CD14-positive monocyte (primary cell): ENCODE measurements at regions not wholly inside any gene's neighbourhood (a gene's known extent, or its start where the extent isn't known, plus 50 kb on each side); places are given as distances from the start of the nearest gene placed in this dataset.

Source experiments
- DNase-seq, 3 donors: peaks; one replicate each; pipeline ENCODE4 v3.0.0-alpha.2; 2011 to 2022
- H2AFZ ChIP-seq: 2 replicates; pipeline ENCODE4 v1.6.0; 2012; ENCODE audit warnings: mild to moderate bottlenecking, low read depth, low read length, inconsistent platforms; ENCODE audit not compliant: insufficient read depth, poor library complexity, severe bottlenecking
- H3K27ac ChIP-seq, 2 donors: 1 replicate in 1 of 2; 2 replicates in 1 of 2; pipeline ENCODE4 v1.5.1; 2012 to 2013; ENCODE audit warnings: low read length in 2 of 2, control low read depth in 1 of 2, inconsistent platforms in 1 of 2, low read depth in 1 of 2, mild to moderate bottlenecking in 1 of 2
- H3K27me3 ChIP-seq, 2 donors: one replicate each; pipeline versions ENCODE4 v1.6.0 to v1.6.1; 2011 to 2013; ENCODE audit warnings: low read length in 2 of 2; ENCODE audit not compliant: control insufficient read depth in 2 of 2, insufficient read depth in 2 of 2
- H3K36me3 ChIP-seq, 2 donors: replicated peaks in 1 of 2; 1 replicate in 1 of 2; 2 replicates in 1 of 2; pipeline versions ENCODE4 v1.5.1 to v1.6.1; 2012 to 2013; ENCODE audit warnings: low read length in 2 of 2, control low read depth in 1 of 2, inconsistent platforms in 1 of 2, mild to moderate bottlenecking in 1 of 2; ENCODE audit not compliant: insufficient read depth in 2 of 2, control insufficient read depth in 1 of 2
- H3K4me1 ChIP-seq, 2 donors: 1 replicate in 1 of 2; 2 replicates in 1 of 2; pipeline versions ENCODE4 v1.5.1 to v1.6.1; 2012 to 2013; ENCODE audit warnings: low read length in 2 of 2, control low read depth in 1 of 2, inconsistent platforms in 1 of 2, mild to moderate bottlenecking in 1 of 2, moderate library complexity in 1 of 2; ENCODE audit not compliant: insufficient read depth in 2 of 2, control insufficient read depth in 1 of 2
- H3K4me2 ChIP-seq: replicated peaks from 2 replicates; pipeline ENCODE3; 2012; ENCODE audit warnings: low read length, moderate library complexity, mild to moderate bottlenecking; ENCODE audit not compliant: poor library complexity, severe bottlenecking; ENCODE audit errors: extremely low read depth
- H3K4me3 ChIP-seq, 3 experiments: fragments of 200-600 bp in 1 of 3; sonication (generic) in 1 of 3; replicated peaks in 1 of 3; 1 replicate in 2 of 3; 2 replicates in 1 of 3; pipeline ENCODE4 v1.5.1; 2011 to 2013; ENCODE audit warnings: low read length in 3 of 3, mild to moderate bottlenecking in 3 of 3, control low read depth in 2 of 3, low read depth in 2 of 3, inconsistent platforms in 1 of 3, moderate library complexity in 1 of 3
- H3K79me2 ChIP-seq: 2 replicates; pipeline ENCODE4 v1.6.0; 2012; ENCODE audit warnings: mild to moderate bottlenecking, control low read depth, inconsistent platforms, low read length, moderate library complexity; ENCODE audit not compliant: insufficient read depth
- H3K9ac ChIP-seq: 2 replicates; pipeline ENCODE4 v1.6.0; 2017; ENCODE audit warnings: low read length, mild to moderate bottlenecking; ENCODE audit not compliant: insufficient read depth, poor library complexity, severe bottlenecking
- H3K9me3 ChIP-seq, 2 donors: replicated peaks in 1 of 2; 1 replicate in 1 of 2; 2 replicates in 1 of 2; pipeline versions ENCODE4 v1.5.1 to v1.6.1; 2012 to 2013; ENCODE audit warnings: low read length in 2 of 2, control low read depth in 1 of 2; ENCODE audit not compliant: control insufficient read depth in 1 of 2, insufficient read depth in 1 of 2
- H4K20me1 ChIP-seq: 2 replicates; pipeline ENCODE4 v1.6.0; 2012; ENCODE audit warnings: mild to moderate bottlenecking, low read length, control low read depth, moderate library complexity; ENCODE audit not compliant: insufficient read depth
- H3K27ac Mint-ChIP-seq, 7 donors: one replicate each; pipeline ENCODE4 v1.8.0; 2020; ENCODE audit warnings: mild to moderate bottlenecking in 7 of 7, mixed read lengths in 7 of 7, moderate library complexity in 6 of 7, inconsistent platforms in 2 of 7
- H3K27me3 Mint-ChIP-seq, 3 donors: one replicate each; pipeline ENCODE4 v1.8.0; 2021 to 2022; ENCODE audit warnings: low read depth in 3 of 3, mild to moderate bottlenecking in 3 of 3, mixed read lengths in 3 of 3, moderate library complexity in 3 of 3, inconsistent platforms in 1 of 3
- H3K36me3 Mint-ChIP-seq, 2 donors: one replicate each; pipeline ENCODE4 v1.8.0; 2020; ENCODE audit warnings: mixed read lengths in 2 of 2, inconsistent platforms in 1 of 2, mild to moderate bottlenecking in 1 of 2
- H3K4me1 Mint-ChIP-seq: one replicate; pipeline ENCODE4 v1.8.0; 2020; ENCODE audit warnings: mild to moderate bottlenecking, mixed read lengths
- H3K4me3 Mint-ChIP-seq, 2 donors: one replicate each; pipeline ENCODE4 v1.8.0; 2020; ENCODE audit warnings: mild to moderate bottlenecking in 2 of 2, mixed read lengths in 2 of 2, moderate library complexity in 1 of 2
- H3K9me3 Mint-ChIP-seq, 7 donors: one replicate each; pipeline ENCODE4 v1.8.0; 2020 to 2022; ENCODE audit warnings: mixed read lengths in 7 of 7, mild to moderate bottlenecking in 6 of 7, moderate library complexity in 6 of 7, inconsistent platforms in 2 of 7
- WGBS: methylation state at CpG from one replicate; pipeline ENCODE4 v1.1.5; 2013; ENCODE audit warnings: missing lambda C conversion rate; ENCODE audit not compliant: insufficient coverage; 5-methylcytosine and 5-hydroxymethylcytosine counted together
- intact Hi-C, 2 donors: fragments of 100-400 bp; cut with micrococcal nuclease; formaldehyde crosslinking; loops; one replicate each; pipeline versions ENCODE4 v1.15.0 to v1.15.1; 2023
- TF ChIP-seq, protein P1 (sequence below): fragments of 200-600 bp; IDR thresholded peaks from one replicate; pipeline ENCODE4 v1.8.0; 2022; ENCODE audit warnings: antibody characterized with exemption, mild to moderate bottlenecking

GRCh38 chr22:47328550-47329243 is 566.2 kb downstream of the TBC1D22A start:
- Mint-ChIP-seq H3K27me3 (peaks cover 5 to 7% (median 6%) of the 10 kb centered on the region in 3 donors), H3K4me1 (no peaks in the 10 kb centered on the region), H3K9me3 (peaks cover 0 to 24% (median 4%) of the 10 kb centered on the region in 7 donors), H3K4me3 (no peak overlapping the region), H3K36me3 (no peaks in the 10 kb centered on the region), H3K27ac (no peak overlapping the region)
- TF ChIP-seq, protein P1, sequence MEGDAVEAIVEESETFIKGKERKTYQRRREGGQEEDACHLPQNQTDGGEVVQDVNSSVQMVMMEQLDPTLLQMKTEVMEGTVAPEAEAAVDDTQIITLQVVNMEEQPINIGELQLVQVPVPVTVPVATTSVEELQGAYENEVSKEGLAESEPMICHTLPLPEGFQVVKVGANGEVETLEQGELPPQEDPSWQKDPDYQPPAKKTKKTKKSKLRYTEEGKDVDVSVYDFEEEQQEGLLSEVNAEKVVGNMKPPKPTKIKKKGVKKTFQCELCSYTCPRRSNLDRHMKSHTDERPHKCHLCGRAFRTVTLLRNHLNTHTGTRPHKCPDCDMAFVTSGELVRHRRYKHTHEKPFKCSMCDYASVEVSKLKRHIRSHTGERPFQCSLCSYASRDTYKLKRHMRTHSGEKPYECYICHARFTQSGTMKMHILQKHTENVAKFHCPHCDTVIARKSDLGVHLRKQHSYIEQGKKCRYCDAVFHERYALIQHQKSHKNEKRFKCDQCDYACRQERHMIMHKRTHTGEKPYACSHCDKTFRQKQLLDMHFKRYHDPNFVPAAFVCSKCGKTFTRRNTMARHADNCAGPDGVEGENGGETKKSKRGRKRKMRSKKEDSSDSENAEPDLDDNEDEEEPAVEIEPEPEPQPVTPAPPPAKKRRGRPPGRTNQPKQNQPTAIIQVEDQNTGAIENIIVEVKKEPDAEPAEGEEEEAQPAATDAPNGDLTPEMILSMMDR: no peak
- intact Hi-C loops: no loop called here
- Histone ChIP-seq H3K36me3 (no peaks in the 10 kb centered on the region), H3K4me3 (no peak overlapping the region), H2AFZ (no peak overlapping the region), H3K9me3 (peaks cover 0 to 8% of the 10 kb centered on the region in 2 donors), H3K27me3 (no peaks in the 10 kb centered on the region), H4K20me1 (no peaks in the 10 kb centered on the region), H3K79me2 (no peaks in the 10 kb centered on the region), H3K4me2 (no peak overlapping the region), H3K27ac (no peak overlapping the region), H3K4me1 (no peaks in the 10 kb centered on the region), H3K9ac (no peak overlapping the region)
- 61% methylated on average over 10 of the region's 10 CpGs for WGBS
- DNase-seq: no peak

- Mint-ChIP-seq H3K27me3 (peaks cover 5 to 7% (median 6%) of the 10 kb centered on the region in 3 donors), H3K36me3 (no peaks in the 10 kb centered on the region), H3K27ac (no peak overlapping the region), H3K9me3 (peaks cover 0 to 18% (median 2%) of the 10 kb centered on the region in 7 donors), H3K4me3 (no peak overlapping the region), H3K4me1 (no peaks in the 10 kb centered on the region)
- 89% methylated on average over 3 of the region's 6 CpGs for whole genome bisulfite sequencing
- Histone ChIP-seq H3K9me3 (peaks cover 0 to under 1% of the 10 kb centered on the region in 2 donors), H2AFZ (no peak overlapping the region), H3K79me2 (no peaks in the 10 kb centered on the region), H3K4me2 (no peak overlapping the region), H3K9ac (no peak overlapping the region), H3K4me3 (no peak overlapping the region), H4K20me1 (no peaks in the 10 kb centered on the region), H3K36me3 (no peaks in the 10 kb centered on the region), H3K27me3 (no peaks in the 10 kb centered on the region), H3K27ac (no peak overlapping the region), H3K4me1 (no peaks in the 10 kb centered on the region)
- TF ChIP-seq, protein P1: no peak
- intact Hi-C loops: no loop called here
- no peak for DNase-seq
Observed at GRCh38 chr22:47327241-47327640, 564.8 kb downstream of the TBC1D22A start.
